EL (cell line): ENCODE measurements at regions not wholly inside any gene's neighbourhood (a gene's known extent, or its start where the extent isn't known, plus 50 kb on each side); places are given as distances from the start of the nearest gene placed in this dataset.
"Not testable (repeated sequence)": the region's sequence is repeated elsewhere in the genome, so short reads cannot be mapped to it uniquely, and the experiment has no call there.

Experiments used
- DNase-seq: peaks from one replicate; pipeline ENCODE4 v3.0.0-alpha.2; 2016

DNA sequence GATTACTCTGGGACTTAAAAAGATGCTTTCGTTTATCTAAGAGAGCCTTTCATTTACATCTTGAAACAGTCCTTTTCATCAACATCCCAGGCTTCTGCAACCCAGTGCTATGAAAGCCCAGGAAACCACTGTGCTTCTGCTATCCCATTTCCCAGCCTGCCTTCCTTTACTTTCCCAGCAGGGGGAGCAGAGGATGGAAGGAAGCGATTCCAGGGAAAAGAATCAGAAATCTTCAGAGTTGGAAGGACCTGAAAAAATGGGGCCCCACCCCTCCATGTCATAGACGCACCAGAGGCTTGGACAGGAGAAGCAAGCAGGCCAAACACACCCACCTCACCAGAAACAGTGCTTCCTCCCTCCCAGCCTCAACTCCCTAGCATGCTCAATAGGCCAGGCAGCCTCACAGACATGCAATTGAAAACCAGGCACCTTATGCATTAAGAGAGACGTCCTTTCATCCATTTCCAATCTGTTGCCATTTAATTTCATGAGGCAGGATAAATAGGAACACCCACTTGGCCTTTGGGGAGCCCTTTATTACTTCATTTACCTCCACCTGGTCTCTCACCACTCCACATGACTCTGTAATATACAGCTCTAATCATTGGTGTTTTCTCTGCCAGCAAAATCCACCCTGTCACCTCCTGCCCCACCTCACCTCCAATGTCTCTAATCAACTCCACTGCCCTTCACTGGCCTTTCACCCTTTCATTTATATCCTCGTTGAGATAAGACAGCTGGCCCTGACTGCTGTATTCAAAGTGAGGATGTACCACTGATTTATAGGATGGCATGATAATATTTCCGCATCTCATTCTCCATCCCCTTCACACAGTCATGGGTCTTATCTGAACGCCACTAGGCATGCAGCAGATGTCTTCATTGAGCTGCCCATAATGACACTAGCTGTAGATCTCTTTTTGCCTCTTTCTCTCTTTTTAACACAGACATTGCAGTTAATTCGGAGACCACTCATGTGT, 583.9 kb downstream of the NTRK3 start:
- peak; percentile 61 for DNase-seq

DNA sequence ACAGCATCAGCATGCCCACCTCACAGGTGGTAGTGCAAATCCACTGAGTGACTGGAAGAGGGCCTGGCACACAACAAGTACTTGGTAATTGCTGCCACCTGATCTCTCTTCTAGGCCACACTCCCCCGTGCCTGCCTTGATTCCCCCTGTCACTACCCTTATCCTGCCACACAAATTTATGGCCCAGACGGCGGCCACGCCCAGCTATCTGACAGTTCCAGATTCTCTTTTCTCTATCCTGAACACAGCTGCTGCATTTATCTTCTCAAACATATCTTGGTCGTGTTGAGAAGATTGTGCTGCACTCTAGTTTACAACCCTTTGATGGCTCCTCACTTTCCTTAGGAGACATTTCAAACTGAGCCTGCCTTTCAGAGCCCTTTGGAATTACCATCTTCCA, 585.2 kb downstream of the NTRK3 start:
- DNase-seq, result no peak

DNA sequence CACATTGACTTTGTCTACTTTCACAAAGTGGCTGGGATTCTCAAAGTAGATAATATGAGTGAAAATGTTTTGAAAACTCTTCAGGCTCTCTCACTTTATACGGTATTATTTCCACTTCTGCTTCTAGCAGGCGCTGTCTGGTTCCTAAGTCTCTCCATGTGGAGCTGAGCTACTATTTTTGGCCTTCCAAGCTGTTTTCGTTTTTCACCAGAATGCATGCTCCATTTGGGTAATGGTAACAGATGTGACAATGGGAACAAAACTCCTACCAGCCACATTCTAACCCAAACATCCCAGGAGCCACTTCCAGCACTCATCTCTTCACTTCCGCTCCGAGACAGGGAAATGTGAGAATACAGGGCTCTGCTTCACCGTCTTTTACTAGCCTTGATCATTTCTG, 586.7 kb downstream of the NTRK3 start:
- no peak for DNase-seq

DNA sequence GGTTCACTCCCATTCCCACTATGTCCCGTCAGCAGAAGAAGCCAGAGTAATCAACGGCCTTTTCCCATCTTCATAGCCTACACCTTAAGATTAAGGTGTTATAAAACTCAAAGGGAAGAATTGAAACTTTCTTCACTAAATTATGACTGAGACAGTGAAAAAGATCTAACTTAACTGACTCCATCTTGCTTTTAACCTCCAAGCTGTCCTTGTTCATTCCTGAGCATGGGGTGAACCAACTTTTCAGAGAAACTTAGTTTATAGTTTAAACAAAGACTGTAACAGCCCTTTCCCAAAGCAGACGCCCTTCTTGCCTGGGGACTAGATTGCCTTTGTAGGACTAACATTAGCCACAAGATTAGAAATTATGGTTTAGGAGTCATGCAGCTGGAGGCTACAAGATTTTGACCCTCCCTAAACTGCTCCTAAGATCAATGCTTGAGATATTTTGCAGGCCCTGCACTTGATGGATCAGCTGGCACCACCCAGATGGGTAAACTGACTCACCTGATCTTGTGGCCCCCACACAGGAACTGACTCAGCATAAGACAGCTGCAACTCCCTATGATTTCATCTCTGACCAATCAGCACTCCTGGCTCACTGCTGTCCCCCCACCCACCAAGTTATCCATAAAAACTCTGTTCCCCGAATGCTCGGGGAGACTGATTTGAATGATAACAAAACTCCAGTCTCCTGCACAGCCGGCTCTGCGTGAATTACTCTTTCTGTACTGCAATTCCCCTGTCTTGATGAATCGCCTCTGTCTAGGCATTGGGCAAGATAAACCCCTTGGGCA, 587.6 kb downstream of the NTRK3 start:
- DNase-seq, result peak; percentile 76

DNA sequence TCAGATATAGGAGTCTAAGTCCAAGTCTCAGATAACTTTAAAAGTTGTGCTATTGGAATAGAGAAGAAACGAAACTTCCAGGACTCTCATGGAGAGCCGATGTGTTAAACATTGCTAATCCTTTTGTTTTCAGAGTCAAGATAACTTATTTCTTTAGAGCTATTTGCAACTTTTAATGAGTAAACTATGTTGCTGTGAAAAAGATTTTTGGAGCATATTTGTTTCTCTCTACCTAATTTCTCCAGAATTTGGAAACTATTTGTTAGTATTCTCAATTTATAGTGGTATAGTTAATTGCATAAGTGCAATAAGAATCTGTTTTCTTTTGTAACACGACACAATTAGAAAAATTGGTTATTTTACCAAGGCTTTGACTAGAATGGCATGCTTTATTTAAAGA, 588.9 kb downstream of the NTRK3 start:
- no peak for DNase-seq

DNA sequence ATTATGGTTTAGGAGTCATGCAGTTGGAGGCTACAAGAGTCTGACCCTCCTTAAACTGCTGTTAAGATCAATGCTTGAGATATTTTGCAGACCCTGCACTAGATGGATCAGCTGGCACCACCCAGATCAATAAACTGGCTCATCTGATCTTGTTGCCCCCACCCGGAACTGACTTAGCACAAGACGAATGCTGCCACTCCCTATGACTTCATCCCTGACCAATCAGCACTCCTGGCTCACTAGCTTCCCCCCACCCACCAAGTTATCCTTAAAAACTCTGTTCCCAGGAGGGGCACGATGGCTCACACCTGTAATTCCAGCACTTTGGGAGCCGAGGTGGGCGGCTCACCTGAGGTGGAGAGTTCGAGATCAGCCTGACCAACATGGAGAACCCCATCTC, 594.0 kb downstream of the NTRK3 start:
- DNase-seq, result no peak

DNA sequence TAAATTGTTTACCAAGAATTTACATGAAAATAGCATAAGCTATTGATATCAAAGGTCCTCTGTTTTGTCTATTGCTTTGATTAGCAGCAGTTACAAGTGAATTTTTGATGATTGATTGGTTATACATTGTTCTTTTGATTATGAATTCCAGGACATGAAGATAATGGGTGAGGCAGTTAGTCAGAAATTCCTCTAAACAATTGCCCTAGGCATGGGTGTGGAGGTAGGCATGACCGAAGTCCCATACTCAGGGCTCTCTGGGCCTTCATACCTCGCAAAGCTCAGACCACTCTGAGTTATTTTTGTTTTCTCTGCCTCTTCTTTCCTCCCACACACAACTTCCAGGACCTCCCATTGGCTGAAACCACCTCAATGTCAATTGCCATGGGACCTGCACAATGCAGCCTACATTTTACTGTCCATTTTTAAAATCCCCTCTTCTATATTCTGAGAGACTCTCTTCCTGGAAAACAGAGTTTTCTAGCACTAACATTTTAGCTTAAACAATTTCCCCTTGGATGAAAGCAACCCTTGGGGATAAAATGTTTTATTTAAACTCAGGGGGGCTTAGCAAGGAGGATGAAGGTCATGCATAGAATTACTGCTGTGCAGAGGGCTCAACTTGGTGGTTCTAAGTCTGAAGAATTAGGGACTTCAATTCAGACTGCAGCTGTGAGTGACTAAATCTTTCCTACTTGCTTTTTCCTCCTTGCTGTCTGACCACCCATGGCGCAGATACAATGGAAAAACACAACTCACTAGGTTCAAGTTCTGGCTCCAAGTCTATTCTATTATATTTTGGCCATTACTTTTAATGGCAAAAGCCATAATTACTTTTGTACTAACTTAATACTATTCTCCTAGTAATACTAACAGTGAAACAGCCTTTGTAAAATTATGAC, 594.8 kb downstream of the NTRK3 start:
- DNase-seq, result peak; percentile 29

DNA sequence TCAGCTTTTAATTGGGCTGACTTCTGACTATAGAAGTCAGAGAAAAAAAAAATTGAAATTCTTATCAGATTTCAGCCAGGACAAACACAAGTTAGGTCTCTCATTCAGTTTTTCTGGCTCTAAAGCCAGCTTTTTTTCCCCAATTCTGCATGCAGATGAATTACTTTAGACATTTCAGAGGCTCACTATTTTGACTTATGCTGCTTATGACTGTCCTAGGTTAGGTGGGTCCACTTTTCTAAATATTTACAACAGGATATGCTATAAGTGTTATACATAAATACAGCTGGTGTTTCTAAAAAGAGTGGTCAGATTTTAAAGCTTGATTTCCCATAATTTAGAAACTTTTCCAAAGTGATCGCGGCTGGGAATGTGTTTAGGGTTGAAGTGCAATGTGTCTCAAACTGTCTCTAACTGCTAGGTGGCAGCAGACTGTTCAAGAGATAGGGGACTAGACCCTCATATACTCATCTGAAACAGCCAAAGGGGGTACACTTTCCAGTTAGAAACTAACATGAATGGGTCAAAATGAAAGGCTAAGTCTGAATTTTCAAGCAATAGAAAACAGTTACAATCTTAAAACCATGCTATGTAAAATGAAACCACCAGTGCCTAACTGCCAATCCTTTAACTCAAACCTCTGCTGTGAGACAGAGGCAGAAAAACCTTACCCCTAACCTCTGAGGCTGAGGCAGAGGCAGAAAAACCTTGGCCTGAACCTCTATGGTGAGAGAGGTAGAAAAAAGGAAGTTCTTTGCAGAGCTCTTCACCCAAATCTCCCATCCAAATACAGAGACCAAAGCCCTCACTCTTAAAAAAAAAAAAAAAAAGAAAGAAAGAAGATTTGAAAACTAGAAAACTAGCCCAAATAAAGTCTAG, 596.0 kb downstream of the NTRK3 start:
- no peak for DNase-seq

DNA sequence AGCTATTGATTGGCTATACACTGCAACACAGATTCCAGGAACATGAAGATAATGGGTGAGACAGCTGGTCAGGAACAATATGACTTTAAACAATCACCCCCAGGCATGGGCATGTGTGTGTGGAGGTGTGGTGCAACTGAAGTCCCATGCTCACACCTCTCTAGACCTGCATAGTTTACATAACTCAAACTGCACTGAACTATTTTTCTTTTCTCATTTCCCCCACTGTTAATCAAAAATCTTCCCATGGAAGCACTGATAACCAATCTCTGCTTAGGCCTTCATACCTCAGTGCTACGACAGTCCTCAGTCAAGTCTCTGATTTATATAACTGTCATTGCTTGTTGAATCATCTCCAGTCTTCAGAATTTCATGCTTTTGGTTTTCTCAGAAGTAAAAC, 600.2 kb downstream of the NTRK3 start:
- no peak for DNase-seq

DNA sequence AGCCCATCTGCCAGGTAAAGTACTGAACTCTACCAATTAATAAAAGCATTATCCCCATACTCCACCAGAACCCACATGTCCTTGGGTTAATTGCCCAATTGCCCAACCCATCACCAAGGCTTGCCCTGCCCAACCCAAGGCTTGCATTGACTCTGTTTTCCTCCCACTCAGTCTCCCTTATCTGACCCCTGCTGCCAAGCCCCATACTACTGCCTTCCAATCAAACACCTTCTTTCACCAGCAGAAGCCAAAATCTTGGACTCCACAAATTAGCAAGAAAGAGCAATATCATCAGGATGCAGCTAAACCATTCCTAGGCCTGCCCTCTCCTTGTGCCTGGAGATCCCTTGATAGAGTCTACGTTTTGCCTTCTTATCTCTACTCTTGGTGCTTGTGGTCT, 602.9 kb downstream of the NTRK3 start:
- DNase-seq, result no peak

DNA sequence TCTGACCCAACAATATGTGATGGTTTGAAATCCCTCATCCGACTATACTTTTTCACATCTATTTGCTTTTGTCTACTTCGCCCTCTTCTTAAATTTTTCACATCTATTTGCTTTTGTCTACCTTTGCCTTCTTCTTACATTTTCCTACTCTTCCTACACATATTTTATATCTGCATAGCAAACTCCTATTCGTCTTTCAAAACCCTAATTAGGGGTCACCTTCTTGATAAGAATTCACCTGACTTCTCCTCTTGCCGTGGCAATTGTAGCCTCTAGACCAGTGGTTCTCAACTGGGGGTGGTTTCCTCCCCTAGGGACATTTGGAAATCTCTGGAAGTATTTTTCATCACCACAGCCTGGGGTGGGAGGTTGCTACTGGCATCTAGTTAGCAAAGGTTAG, 607.4 kb downstream of the NTRK3 start:
- DNase-seq, result no peak

DNA sequence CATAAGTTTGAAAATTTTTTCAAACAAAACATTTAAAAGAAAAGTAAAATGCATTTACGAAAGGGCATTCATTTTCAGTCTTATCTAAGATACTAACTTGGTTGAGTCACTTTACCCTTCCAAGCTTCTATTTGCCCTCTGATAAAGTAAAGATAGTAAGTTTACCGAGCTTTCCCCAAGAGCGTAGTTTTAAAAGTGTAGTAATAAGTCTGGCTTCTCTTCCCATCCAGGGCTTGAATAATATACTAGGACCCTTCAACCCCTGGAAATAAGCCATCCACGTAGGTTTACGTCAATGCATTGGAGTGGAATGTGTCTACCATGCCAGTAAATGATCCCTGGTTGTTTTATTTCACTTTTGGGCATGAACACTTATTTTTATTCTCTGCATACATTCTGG, 608.3 kb downstream of the NTRK3 start:
- peak; percentile 5 for DNase-seq

DNA sequence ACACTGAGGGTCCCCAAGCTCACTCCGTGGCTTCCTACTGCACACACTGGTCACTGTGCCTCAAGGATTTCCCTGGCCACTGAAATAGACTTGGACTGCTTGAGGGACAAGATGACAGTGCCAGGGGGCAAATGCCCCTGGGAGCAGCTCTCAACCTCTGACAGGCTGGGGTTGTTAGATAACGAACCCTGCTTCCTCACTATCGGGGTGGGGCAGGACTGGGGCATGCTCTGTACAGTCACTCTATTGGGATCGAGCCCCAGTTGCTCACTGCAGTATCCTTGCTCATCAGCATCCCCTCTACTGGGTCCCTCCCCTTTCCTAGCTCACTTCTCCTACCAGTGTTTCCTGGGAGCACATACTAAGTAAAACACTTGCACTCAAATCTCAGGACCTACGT, 610.8 kb downstream of the NTRK3 start:
- no peak for DNase-seq

DNA sequence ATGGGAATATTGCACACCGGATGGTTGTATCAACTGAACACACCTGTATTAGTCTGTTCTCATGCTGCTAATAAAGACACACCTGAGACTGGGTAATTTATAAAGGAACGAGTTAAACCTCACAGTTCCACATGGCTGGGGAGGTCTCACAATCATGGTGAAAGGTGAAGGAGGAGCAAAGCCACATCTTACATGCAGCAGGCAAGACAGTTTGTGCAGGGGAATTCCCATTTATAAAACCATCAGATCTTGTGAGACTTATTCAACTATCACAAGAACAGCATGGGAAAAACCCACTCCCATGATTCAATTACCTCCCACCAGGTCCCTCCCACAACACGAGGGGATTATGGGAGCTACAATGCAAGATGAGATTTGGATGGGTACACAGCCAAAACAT, 613.5 kb downstream of the NTRK3 start:
- DNase-seq, result not testable (repeated sequence)

DNA sequence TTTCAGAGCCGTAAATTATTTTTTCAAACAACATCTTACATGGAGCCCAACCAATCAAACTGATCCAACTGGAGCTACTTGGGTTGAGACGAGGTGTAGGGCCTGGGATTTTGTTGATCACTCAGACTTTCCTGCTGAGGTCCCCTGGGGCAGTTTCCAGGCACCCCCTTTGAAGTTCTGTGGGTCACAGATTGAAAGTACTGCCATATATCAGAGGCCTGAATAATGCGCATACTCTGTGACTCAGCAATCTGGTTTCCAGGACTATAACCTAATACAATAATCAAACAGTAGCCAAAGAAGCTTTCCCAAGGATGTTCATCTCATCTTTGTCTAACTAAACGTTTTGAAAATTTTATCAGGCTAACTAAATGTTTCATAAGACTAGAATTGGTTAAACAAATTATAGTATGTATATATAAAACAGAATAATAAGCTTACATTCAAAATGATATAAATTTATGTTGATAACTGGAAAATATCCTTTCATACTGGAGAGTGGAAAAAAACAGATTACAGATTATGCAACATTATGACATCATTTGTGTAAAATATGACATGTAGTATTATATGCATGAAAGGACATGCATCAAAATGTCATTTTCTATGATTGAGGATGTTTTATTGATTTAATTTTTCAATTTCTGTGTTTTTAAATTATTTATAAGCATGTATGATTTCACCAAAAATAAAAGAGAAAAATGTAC, 617.1 kb downstream of the NTRK3 start:
- no peak for DNase-seq

DNA sequence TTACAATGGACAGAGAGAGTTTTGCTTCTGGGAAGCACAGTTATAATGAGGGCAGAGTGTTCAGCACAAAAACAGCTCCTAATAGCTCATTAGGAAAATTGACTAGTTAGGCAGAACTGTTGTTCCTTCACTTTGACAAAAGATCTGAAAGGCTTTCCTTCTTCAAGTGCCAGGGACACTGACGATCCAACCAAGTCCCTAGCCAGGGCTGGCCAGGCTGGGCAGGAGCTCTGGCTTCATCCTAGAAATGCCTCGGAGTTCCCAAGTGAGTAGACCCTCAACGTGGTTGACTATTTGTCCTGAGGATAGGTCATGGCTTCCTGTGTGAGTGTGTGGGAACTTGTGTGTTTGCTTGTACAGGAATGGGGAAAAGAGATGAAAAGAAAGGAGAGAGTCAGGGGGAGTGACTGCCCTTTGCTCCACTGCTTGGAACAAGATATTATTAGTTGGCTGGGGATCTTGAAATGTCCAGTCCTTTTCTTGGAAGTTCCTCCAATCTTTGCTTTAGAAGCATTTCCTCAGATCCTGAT, 617.9 kb downstream of the NTRK3 start:
- DNase-seq, result no peak

DNA sequence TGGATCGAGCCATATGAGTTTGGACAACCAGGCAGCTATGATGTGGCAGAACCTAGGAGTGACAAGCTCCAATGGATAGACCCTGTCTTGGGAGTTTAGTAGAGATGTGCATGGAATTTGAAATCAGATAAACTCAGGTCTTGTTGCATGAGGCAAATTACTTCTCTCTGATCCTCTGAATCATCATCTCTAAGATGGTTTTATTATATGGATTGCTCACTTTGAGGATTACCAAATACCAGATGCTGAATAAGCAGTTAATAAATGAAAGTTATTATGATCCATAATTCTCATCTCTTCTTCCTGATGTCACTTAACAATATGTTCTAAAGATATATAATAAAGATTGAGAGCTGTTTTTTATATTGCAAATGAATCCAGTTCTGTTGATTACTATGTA, 622.2 kb downstream of the NTRK3 start:
- DNase-seq, result peak; percentile 3

DNA sequence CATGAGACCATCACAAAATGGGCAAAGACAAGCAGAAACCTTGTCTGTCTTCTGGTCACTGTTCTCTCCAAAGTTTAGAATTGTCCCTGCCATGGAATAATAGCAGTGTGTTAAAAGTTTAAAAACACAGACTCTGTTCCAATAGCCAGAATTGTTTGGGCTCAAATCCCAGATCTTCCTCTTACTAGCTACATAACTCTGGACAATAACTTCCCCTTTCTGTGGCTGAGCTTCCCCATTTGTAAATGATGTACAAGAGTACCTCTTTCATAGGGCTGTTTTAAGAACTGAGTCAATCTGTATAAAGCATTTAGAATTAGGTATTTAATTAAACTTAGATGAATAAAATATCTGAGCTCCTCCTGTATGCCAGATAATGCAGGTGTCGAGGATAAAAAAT, 623.0 kb downstream of the NTRK3 start:
- DNase-seq, result no peak

DNA sequence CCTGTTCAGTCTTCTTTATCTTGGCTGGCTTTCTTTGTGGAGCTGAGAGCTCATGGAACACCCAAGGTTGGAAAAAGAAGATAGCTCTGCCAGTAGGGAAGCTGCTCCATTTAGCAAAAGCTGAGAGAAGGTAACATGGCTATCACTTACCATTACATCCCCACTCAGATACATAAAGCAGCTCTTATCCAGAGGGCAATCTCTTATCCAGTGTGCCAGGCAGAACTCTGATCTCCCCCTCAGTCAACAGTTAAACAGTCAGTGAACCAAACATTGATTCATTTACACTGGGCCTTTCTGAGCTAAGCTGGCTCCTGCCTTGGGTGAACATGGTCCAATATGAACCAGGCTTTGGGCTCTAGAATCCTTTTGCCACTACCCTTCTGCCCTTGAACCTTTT, 624.2 kb downstream of the NTRK3 start:
- no peak for DNase-seq

DNA sequence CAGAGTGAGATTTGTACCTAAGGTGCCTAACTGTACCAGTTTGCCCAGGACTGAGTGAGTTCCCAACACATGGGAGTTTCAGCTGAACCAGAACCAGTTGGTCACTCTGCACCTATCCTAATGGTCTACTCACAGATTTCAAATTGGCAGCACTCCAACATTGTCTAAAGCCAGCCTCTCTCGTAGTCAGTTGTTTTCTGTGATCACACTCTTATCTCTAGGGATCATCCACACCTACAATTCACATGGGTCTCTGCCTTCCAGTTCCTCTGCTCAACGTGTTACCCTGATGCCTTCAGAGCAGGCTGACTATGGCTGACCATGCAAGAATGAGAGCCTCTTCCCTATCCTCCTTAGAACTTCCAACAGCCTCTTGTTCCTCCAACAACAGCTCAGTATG, 624.8 kb downstream of the NTRK3 start:
- no peak for DNase-seq

DNA sequence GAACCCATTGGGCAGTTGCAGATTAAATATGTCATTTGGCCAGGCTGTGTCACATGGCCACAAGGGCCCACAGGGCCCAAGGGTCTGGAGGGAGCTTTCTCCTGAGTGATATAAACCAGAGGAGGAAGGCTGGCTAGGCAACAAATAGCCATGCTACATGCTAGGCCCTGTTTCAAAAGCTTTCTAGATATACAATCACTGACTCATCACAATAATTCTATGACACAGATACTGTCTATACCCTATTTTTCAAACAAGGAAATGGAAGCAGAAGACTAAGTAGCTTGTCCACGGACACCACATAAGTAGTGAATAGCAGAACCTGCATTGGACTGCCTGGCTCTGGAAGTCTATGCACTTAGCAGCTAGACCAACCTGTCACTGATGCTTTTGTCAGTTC, 625.4 kb downstream of the NTRK3 start:
- DNase-seq, result no peak
